ENCODE measurements at regions not wholly inside any gene's neighbourhood (a gene's known extent, or its start where the extent isn't known, plus 50 kb on each side); places are given as distances from the start of the nearest gene placed in this dataset.
"Not testable (repeated sequence)": the region's sequence is repeated elsewhere in the genome, so short reads cannot be mapped to it uniquely, and the experiment has no call there.

DNA sequence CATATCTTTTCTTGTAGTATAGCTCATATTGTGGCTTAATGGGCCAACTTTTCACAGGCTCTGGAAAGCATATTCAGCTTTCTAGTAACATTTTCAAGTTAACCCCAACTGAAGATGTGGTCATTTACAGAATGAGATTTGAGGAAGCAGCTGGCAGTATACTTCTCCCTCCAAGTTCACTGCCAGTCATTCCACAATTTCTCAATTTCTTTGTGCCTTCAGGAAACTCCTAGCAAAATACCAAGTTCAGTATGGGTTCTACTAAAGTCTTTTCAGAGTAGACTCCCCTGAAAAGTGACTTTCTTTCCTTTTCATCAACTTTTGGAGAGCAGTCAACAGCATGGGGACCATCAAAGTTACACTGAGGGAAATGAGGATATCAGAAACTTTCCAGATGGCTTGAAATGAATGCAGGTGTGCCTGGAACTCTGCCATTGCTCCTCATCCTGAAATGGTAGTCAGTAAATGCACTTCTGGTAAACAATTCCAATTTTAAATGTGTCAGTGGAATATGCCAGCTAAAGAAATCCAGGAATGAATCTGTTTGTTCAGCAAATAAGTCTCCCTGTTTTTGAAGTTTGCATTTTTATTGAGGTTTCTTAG, 81.5 kb upstream of the TEX13D start:
- H3K9me3 Mint-ChIP-seq, result no peaks in the 10 kb centered on the region
- no peak overlapping the region for H3K27ac Mint-ChIP-seq

GRCh38 chrX:124254611-124255010, 77.8 kb upstream of the TEX13D start:
- Mint-ChIP-seq H3K9me3 (no peaks in the 10 kb centered on the region), H3K36me3 (no peaks in the 10 kb centered on the region), H3K4me3 (no peak overlapping the region), H3K4me1 (ENCODE audit: low read depth in 2 of 2) (peaks cover 3 to 6% of the 10 kb centered on the region in 2 donors), H3K27ac (no peak overlapping the region), H3K27me3 (peaks cover 0 to 3% of the 10 kb centered on the region in 2 donors)
- no peak for DNase-seq (ENCODE audit: low spot score)
- no peak for ATAC-seq

More for the DNA sequence above, 81.5 kb upstream of the TEX13D start:
- Mint-ChIP-seq H3K36me3 (peaks cover 9% of the 10 kb centered on the region), H3K4me1 (ENCODE audit: low read depth in 2 of 2) (peaks cover 0 to 6% of the 10 kb centered on the region in 2 donors), H3K27me3 (no peaks in the 10 kb centered on the region), H3K4me3 (no peak overlapping the region)
- DNase-seq (ENCODE audit: low spot score) (no peak), ATAC-seq (no peak)

- Mint-ChIP-seq H3K4me3 (no peak overlapping the region), H3K27ac (no peak overlapping the region), H3K9me3 (no peaks in the 10 kb centered on the region), H3K4me1 (ENCODE audit: low read depth in 2 of 2) (peaks cover 3% of the 10 kb centered on the region in 2 donors), H3K27me3 (peaks cover 0 to 3% of the 10 kb centered on the region in 2 donors), H3K36me3 (no peaks in the 10 kb centered on the region)
- DNase-seq (ENCODE audit: low spot score), result no peak
- no peak for ATAC-seq
Observed at GRCh38 chrX:124256216-124256615, 76.2 kb upstream of the TEX13D start.

DNA sequence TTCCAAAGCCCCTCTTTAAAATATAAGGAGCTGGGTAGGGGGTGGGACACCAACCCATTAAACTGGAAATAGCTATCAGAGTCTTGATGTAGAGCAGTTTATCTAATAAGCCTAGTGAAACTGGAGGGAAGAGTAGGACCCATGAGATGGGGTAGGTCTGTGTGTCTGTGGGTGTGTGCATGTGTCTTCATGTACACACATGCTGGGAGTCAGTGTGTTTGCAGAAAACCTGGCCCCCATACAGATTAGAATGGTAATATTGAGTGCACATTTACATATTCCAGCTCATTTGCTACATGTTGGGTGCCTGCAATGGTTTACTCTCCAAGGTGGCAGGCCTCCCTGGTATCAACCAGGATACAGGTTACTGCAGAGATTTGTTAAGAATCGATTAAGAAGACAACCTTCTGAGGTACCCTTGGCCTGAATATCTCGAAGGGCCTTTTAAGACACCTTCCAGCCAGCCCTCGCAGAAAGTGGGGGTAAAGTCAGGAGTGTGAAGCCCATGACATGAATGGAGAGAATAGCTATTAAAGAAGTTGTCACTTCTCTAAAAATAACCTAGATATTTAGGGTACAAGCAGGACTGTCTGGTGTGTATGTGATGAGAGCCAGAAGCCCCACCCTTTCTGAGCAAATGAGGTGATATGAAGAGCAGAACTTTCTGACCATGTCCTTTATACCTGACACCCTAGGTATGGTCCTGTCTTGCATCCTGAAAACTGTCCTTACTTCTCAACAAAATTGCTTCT, 75.7 kb upstream of the TEX13D start:
- Mint-ChIP-seq H3K9me3 (no peaks in the 10 kb centered on the region), H3K36me3 (no peaks in the 10 kb centered on the region), H3K27ac (no peak overlapping the region), H3K4me3 (no peak overlapping the region), H3K27me3 (peaks cover 0 to 3% of the 10 kb centered on the region in 2 donors), H3K4me1 (ENCODE audit: low read depth in 2 of 2) (peaks cover 0 to 3% of the 10 kb centered on the region in 2 donors)
- DNase-seq (ENCODE audit: low spot score), result no peak
- no peak for ATAC-seq

GRCh38 chrX:124257924-124258702, 74.3 kb upstream of the TEX13D start:
- peaks cover 0 to 3% of the 10 kb centered on the region in 2 donors for H3K27me3 Mint-ChIP-seq
- no peak for DNase-seq (ENCODE audit: low spot score)
- ATAC-seq, result no peak
- H3K9me3 Mint-ChIP-seq, result no peaks in the 10 kb centered on the region
- peak overlapping the region in 1 of 2 donors; percentile 39 for H3K27ac Mint-ChIP-seq
- no peak overlapping the region for H3K4me3 Mint-ChIP-seq
- H3K4me1 Mint-ChIP-seq (ENCODE audit: low read depth in 2 of 2), result peaks cover 0 to 6% of the 10 kb centered on the region in 2 donors
- H3K36me3 Mint-ChIP-seq, result no peaks in the 10 kb centered on the region

DNA sequence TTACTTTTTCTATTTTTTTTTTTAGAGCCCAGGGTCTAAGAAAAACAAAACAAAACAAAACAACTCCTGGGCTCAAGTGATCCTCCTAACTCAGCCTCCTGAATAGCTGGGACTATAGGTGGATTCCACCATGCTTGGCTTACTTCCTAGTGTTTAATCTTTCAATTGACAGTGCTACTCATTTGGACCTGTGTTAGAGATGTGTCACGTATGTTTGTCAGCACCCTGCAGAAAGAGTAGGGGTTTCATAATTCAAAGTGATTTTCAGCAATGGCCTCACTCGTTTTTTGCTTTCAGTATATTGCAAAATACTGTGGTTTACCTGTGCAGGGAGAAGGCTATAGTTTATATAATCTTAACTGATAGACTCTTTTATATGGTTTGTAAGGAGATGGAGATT, 71.6 kb upstream of the TEX13D start:
- H3K27me3 Mint-ChIP-seq, result peaks cover 0 to 3% of the 10 kb centered on the region in 2 donors

GRCh38 chrX:124263743-124264142, 68.7 kb upstream of the TEX13D start:
- Mint-ChIP-seq H3K9me3 (peaks cover 5% of the 10 kb centered on the region), H3K4me1 (ENCODE audit: low read depth in 2 of 2) (peaks cover 27 to 34% of the 10 kb centered on the region in 2 donors), H3K27me3 (peaks cover 0 to 7% of the 10 kb centered on the region in 2 donors), H3K4me3 (peak overlapping the region; percentile 36), H3K27ac (peak overlapping the region; percentile 62 to 82), H3K36me3 (no peaks in the 10 kb centered on the region)
- ATAC-seq (peak; percentile 66 to 72), DNase-seq (ENCODE audit: low spot score) (peak; percentile 63)

More for the DNA sequence above, 71.6 kb upstream of the TEX13D start:
- no peak overlapping the region for H3K27ac Mint-ChIP-seq
- H3K9me3 Mint-ChIP-seq, result no peaks in the 10 kb centered on the region
- peaks cover 17 to 18% of the 10 kb centered on the region in 2 donors for H3K4me1 Mint-ChIP-seq (ENCODE audit: low read depth in 2 of 2)
- DNase-seq (ENCODE audit: low spot score) (no peak), ATAC-seq (peak in 1 of 2 donors; percentile 63)
- no peak overlapping the region for H3K4me3 Mint-ChIP-seq
- H3K36me3 Mint-ChIP-seq, result no peaks in the 10 kb centered on the region

GRCh38 chrX:124268099-124268498, 64.4 kb upstream of the TEX13D start:
- ATAC-seq, result no peak
- peaks cover 0 to 6% of the 10 kb centered on the region in 2 donors for H3K27me3 Mint-ChIP-seq
- H3K9me3 Mint-ChIP-seq, result peaks cover 10% of the 10 kb centered on the region
- peaks cover 23 to 34% of the 10 kb centered on the region in 2 donors for H3K4me1 Mint-ChIP-seq (ENCODE audit: low read depth in 2 of 2)
- H3K4me3 Mint-ChIP-seq, result peak overlapping the region; percentile 45
- no peak for DNase-seq (ENCODE audit: low spot score)
- H3K36me3 Mint-ChIP-seq, result no peaks in the 10 kb centered on the region
- peak overlapping the region; percentile 58 to 59 for H3K27ac Mint-ChIP-seq

- ATAC-seq (no peak), DNase-seq (ENCODE audit: low spot score) (no peak)
- H3K27ac Mint-ChIP-seq, result no peak overlapping the region
- no peak overlapping the region for H3K4me3 Mint-ChIP-seq
- peaks cover 10% of the 10 kb centered on the region for H3K9me3 Mint-ChIP-seq
- H3K27me3 Mint-ChIP-seq, result peaks cover 0 to 7% of the 10 kb centered on the region in 2 donors
- no peaks in the 10 kb centered on the region for H3K36me3 Mint-ChIP-seq
- H3K4me1 Mint-ChIP-seq (ENCODE audit: low read depth in 2 of 2), result peaks cover 20 to 26% of the 10 kb centered on the region in 2 donors
Observed at GRCh38 chrX:124269881-124270280, 62.6 kb upstream of the TEX13D start.

- not testable (repeated sequence) for H3K36me3 Mint-ChIP-seq, H3K4me3 Mint-ChIP-seq
- peaks cover 15 to 19% of the 10 kb centered on the region in 2 donors for H3K4me1 Mint-ChIP-seq (ENCODE audit: low read depth in 2 of 2)
Observed at GRCh38 chrX:124271599-124271998, 60.9 kb upstream of the TEX13D start.

GRCh38 chrX:124272370-124272982, 60.0 kb upstream of the TEX13D start:
- Mint-ChIP-seq H3K27ac (no peak overlapping the region), H3K36me3 (no peaks in the 10 kb centered on the region), H3K4me3 (no peak overlapping the region), H3K9me3 (peaks cover 10% of the 10 kb centered on the region), H3K4me1 (ENCODE audit: low read depth in 2 of 2) (peaks cover 12 to 15% of the 10 kb centered on the region in 2 donors), H3K27me3 (peaks cover 0 to 7% of the 10 kb centered on the region in 2 donors)
- no peak for ATAC-seq
- DNase-seq (ENCODE audit: low spot score), result no peak

More at GRCh38 chrX:124271599-124271998, 60.9 kb upstream of the TEX13D start:
- DNase-seq (ENCODE audit: low spot score); H3K27me3 Mint-ChIP-seq; H3K9me3 Mint-ChIP-seq; ATAC-seq; H3K27ac Mint-ChIP-seq: not testable (repeated sequence)

DNA sequence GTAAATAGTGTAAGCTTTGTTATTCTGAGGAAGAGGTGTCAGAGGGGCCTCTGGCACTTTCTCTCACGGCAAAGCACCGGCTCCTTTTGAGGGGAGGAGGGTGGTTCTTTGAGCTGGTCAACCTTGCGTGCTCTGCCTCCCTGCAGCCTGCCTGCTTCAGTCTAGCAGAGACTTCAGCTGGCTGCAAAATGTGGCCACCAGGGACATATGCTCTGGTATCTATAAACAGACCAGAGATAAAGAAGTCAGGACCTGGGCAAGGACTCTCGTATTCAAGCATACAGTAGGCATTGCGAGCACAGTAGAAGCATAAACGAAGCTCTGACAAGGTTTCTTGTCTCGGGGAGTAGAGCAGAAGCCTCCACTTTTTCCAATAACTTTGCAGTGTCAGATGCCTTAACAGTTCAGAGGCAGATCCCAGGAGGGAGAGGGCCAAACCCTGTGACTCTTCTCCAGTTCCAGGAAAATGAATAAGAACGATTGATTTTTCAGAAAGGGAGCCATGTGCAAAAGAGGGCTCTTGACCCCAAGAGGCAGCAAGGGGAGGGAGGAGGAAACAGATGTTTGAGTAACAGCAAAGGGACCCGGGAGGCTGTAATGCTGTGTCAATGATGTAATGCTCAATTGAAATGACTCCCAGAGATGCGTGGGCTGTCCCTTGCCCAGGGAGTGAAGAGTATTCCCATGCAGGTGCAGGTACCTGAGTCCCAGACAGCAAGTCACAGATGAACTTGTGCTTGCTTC, 57.9 kb upstream of the TEX13D start:
- peaks cover 4% of the 10 kb centered on the region for H3K9me3 Mint-ChIP-seq
- peaks cover 4 to 5% of the 10 kb centered on the region in 2 donors for H3K4me1 Mint-ChIP-seq (ENCODE audit: low read depth in 2 of 2)
- H3K27ac Mint-ChIP-seq, result peak overlapping the region in 1 of 2 donors; percentile 28
- H3K36me3 Mint-ChIP-seq, result no peaks in the 10 kb centered on the region
- H3K27me3 Mint-ChIP-seq, result peaks cover 0 to 3% of the 10 kb centered on the region in 2 donors
- H3K4me3 Mint-ChIP-seq, result no peak overlapping the region
- ATAC-seq (peak in 1 of 2 donors; percentile 15), DNase-seq (ENCODE audit: low spot score) (no peak)
